HEK293 (cell line): ENCODE measurements at regions not wholly inside any gene's neighbourhood (a gene's known extent, or its start where the extent isn't known, plus 50 kb on each side); places are given as distances from the start of the nearest gene placed in this dataset.

Experiments used
- CTCF ChIP-seq: fragments of 450-650 bp; formaldehyde crosslinking; IDR thresholded peaks from 2 replicates; pipeline ENCODE4 v1.5.1; 2016; ENCODE audit warnings: missing biosample characterization, missing genetic modification characterization
- GFI1B ChIP-seq: fragments of 450-650 bp; formaldehyde crosslinking; IDR thresholded peaks from 2 replicates; pipeline ENCODE4 v1.5.1; 2016; ENCODE audit warnings: missing biosample characterization, missing genetic modification characterization
- HOXA7 ChIP-seq: sonication (generic); formaldehyde crosslinking; IDR thresholded peaks from 2 replicates; pipeline ENCODE4 v1.8.1; 2022; ENCODE audit warnings: missing genetic modification reagents, borderline replicate concordance
- ZNF274 ChIP-seq, 2 experiments: fragments of 200-500 bp in 1 of 2; fragments of 450-650 bp in 1 of 2; sonication (Bioruptor generic) in 1 of 2; formaldehyde crosslinking in 1 of 2; IDR thresholded peaks; 2 replicates each; pipeline versions ENCODE4 v1.5.1 to v1.6.1; 2014 to 2016; ENCODE audit warnings: borderline replicate concordance in 1 of 2, inconsistent platforms in 1 of 2, low read length in 1 of 2, missing biosample characterization in 1 of 2, missing genetic modification characterization in 1 of 2
- ZNF324 ChIP-seq: fragments of 450-650 bp; formaldehyde crosslinking; IDR thresholded peaks from 2 replicates; pipeline ENCODE4 v1.5.1; 2016; ENCODE audit warnings: missing biosample characterization, missing genetic modification characterization
- ZNF394 ChIP-seq: fragments of 450-650 bp; formaldehyde crosslinking; IDR thresholded peaks from 2 replicates; pipeline ENCODE4 v1.5.1; 2016; ENCODE audit warnings: missing biosample characterization, missing genetic modification characterization, mild to moderate bottlenecking, moderate library complexity, borderline replicate concordance
- ZNF747 ChIP-seq: fragments of 450-650 bp; formaldehyde crosslinking; IDR thresholded peaks from 2 replicates; pipeline ENCODE4 v1.5.1; 2016; ENCODE audit warnings: missing biosample characterization, missing genetic modification characterization

GRCh38 chr4:138803051-138803450 is 212.5 kb upstream of the NOCT start:
- TF ChIP-seq ZNF394 (tag by site-specific recombination) (no peak), HOXA7 (CRISPR knock-in tag) (no peak), GFI1B (tag by site-specific recombination) (no peak), ZNF274 (IDR thresholded peaks at IDR 0.05; ENCODE audit: low read length) (no peak), ZNF274 (tag by site-specific recombination; IDR thresholded peaks at IDR 0.05; ENCODE audit: borderline replicate concordance) (no peak), ZNF324 (no peak), CTCF (no peak), ZNF747 (tag by site-specific recombination) (no peak)
